GM21381 (cell line): ENCODE measurements at regions not wholly inside any gene's neighbourhood (a gene's known extent, or its start where the extent isn't known, plus 50 kb on each side); places are given as distances from the start of the nearest gene placed in this dataset.
A peak's percentile ranks its signal among the peaks of the same experiment; 100 is the strongest.

Source experiments
- ATAC-seq: cut with Tn5 transposase; IDR thresholded peaks from one replicate; pipeline ENCODE4 v1.9.1; 2021; ENCODE audit warnings: mild to moderate bottlenecking, moderate library complexity; ENCODE audit not compliant: unreplicated experiment

DNA sequence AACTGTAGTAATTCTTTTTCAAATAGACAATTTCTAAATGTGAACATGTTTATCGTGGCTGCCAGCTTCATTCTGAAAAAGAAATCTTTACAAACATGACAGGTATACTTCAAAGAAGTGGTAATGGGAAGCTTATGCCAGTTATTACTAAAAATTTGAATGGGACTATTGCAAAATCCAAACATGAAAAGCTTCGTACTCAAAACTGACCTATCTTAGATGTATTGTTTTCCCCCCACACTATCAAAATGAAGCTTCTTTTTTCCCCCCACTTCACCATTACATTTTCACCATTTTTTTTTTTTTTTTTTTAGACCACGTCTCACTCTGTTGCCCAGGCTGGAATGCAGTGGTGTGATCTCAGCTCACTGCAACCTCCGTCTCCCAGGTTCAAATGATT, 50.4 kb upstream of the SERTAD2 start:
- no peak for ATAC-seq

DNA sequence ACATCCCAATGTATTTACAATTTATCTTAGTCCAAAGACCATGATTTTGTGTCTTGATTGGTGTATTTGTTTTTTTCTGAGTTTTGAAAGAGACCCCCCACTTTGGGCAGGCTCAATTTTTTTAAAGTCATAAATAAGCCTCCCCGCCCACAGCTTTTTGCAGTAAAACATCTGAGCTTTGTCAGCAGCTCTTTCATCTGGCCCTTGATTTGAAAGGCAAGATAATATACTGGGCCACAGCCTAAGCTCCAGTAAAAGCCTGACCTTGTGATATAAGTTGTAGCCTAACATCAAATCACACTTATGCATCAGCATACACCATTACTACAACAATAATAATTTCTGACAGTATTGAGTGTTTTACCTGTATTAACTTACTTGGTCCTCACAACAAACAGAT, 51.3 kb upstream of the SERTAD2 start:
- no peak for ATAC-seq

DNA sequence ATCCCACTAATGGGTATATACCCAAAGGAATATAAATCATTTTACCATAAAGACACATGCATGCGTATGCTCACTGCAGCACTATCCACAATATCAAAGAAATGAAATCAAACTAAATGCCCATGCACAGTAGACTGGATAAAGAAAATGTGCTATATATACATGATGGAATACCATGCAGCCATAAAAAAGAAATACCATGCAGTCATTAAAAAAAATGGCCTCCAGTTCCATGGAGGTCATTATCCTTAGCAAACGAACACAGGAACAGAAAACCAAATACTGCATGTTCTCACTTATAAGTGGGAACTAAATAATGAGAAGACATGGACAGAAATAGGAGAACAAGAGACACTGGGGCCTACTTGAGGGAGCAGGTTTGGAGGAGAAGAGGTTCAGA, 53.6 kb upstream of the SERTAD2 start:
- ATAC-seq, result no peak

- ATAC-seq, result no peak
Measured at GRCh38 chr2:64708829-64709228, 55.1 kb upstream of the SERTAD2 start.

DNA sequence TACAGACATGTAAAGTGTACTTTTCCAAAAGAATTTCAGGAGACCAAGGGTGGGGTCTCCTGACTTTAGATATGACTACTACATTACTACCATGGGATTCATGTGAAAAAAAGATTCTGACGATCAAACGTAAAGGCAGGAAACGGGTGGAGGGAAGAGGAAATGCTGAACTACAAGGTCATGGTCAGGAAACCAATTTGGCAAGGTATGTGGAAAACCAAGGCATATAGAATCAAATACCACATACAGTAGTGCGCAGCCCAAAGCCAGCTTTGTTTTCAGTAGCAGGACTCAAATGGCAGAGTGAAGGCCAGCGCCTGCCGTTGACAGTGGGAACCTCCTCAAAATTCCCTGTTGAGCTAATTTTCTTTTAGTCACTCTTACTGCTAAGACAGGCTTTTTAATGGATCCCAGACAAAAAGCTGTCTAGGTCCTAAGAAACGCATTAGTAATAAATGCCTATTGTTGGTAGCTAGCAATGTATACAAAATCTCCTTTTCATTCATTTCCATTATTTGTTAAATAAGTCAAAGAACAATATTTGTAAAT, 57.6 kb upstream of the SERTAD2 start:
- no peak for ATAC-seq

- no peak for ATAC-seq
Measured at GRCh38 chr2:64713686-64714085, 60.0 kb upstream of the SERTAD2 start.

- ATAC-seq, result no peak
Measured at GRCh38 chr2:64716569-64716968, 62.9 kb upstream of the SERTAD2 start.

GRCh38 chr2:64718250-64718885, 64.7 kb upstream of the SERTAD2 start:
- ATAC-seq, result no peak

DNA sequence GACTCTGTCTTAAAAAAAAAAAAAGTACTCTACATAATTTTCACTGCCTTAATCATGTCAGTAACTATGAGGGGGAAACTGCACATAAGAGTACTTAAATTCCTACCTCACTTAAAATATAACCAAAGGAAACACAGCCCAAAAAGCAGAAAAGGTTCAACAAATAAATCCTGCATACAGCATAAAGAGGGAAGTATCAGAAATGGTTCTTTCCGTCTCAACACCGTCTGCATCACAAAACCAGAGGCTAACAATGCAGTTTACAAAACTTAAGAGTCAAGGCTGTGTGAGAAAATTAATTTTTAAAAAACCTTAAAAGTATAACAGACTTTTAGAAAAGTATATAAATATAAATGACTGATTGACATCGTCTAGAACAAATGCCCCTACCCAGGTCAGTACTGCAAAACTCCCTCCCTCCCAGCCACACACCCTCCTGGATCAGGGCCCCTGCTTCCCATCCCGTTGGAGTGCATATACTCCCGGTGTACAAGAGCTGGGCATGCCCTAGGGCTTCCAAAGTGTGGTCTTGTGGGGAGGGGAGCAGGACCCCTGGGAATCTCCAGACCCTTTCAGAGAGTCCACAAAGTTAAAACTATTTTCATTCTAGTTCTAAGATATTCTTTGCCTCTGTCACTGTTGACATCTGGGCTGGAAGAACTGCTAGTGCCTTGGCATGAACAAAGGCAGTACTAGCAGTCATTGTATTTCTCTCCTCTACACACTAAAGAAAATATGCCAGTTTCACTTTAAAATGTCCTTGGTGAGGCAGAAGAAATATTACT, 67.0 kb upstream of the SERTAD2 start:
- no peak for ATAC-seq

DNA sequence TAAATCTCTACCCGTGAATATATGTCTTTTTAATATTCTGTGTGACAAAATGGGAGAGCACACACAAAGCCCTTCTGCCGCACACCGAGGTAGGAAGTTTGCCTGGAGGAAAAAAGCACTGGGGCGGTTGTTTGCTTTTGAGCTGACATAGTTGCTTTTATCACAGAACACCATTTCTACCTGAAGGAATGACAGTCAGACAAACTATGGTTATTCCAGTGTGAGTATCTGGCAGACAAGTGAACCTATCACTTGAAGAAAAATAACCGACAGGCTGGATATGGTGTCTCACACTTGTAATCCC, 67.6 kb upstream of the SERTAD2 start:
- ATAC-seq, result no peak

DNA sequence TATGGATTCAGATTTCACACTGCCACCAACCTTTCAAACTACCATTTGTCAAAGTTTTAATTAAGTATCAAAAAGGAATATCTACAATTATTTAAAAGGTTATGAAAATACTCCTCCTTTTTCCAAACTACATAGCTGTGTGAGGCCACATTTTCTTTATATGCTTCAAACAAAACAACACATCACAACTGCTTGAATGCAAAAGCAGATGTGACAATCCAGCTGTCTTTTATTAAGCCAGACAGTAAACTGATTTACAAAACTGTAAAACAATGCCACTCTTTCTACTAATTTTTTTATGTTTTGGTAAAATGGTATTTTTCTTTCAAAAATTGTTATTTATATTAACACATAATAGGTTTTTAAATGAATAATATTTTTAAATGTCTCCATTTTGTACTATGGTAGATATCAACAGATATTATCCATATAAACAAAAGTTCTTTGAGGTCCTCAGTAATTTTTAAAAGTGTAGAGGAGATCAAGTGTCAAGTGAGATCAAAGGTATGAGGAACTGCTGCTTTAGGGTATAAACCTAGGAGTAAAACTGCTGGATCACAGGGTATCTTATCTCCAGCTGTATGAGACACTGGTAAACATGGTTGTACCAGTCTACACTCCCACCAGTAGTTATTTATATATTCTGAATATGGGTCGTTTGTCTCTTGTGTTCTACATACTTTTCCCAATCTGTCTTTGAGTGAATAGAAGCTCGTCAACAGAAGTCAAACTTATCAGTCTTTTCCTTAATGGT, 68.8 kb upstream of the SERTAD2 start:
- ATAC-seq, result no peak

DNA sequence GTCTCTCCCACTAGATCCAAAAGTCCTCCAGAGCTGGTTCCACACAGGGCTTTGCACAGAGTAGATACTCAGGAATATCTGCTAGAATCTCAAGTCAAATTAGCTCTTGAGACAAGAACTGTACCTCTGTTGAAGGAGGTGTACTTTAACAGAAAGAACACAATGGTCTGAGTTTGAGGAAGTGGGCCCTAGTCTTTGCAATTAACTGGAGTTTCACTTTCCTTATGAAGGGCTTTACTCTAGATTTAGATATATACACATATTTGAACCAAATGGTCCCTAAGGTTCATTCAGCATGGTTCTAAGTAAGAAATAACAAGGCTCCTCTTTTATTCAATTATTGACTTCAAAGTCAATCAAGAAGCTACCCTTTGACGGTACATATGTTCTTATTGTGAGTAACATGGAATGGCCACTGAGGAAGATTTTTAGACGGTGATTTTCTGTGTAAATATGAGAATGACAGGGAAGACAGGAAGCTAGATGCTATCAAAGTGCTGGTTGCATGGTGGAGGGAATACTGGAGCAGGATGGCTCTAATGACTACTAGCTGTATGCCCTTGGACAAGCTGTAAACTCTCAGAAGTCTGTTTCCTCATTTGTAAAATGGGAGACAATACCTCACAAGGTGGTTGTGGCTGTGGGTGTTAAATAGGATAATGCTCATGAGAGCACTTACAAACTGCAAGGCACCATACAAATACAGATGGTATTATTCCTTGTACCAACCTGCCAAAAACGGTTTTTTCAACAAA, 73.5 kb upstream of the SERTAD2 start:
- peak; percentile 86 for ATAC-seq

GRCh38 chr2:64727843-64728463, 74.2 kb upstream of the SERTAD2 start:
- no peak for ATAC-seq

- no peak for ATAC-seq
Measured at GRCh38 chr2:64730551-64731262, 77.0 kb upstream of the SERTAD2 start.

- no peak for ATAC-seq
Measured at GRCh38 chr2:64731263-64731643, 77.5 kb upstream of the SERTAD2 start.

DNA sequence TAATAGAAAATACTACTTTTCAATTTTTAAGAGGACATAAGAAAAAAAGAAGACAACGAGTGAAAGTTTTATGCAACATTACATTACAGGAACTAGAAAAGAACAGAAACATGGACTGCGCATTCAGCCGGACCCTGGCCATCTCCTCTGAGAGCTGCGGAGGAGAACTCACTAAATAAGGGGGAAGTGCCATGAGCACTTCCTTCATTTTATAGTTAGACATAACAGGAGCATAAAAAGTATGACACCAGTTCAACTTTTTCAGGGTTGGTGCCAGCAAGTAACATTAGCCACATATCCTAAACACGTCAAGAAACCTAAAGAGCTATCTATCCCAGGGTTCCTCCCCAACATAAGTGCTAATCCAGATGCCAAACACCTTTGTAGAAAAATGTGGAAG, 78.0 kb upstream of the SERTAD2 start:
- no peak for ATAC-seq

- ATAC-seq, result no peak
Measured at GRCh38 chr2:64732146-64732545, 78.4 kb upstream of the SERTAD2 start.

- no peak for ATAC-seq
Measured at GRCh38 chr2:64735504-64735903, 81.8 kb upstream of the SERTAD2 start.

DNA sequence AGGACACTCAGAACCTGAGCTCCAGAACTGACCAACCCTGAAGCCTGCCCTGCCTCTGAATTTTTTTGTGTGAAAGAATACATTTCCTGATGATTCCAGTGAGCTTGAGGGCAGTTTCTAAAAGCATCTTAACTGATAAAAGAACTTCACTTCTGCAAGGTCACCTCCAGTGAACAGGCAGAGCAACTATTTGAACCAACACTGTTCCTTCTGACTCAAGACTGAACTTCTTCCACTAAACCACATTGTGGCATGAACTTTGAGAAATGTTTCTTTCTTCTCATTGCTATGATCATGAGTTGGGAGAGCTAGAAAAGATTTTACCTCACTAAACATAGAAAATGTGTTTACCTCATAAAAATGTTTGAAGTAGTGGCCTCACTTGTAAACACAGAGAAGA, 83.8 kb upstream of the SERTAD2 start:
- no peak for ATAC-seq

DNA sequence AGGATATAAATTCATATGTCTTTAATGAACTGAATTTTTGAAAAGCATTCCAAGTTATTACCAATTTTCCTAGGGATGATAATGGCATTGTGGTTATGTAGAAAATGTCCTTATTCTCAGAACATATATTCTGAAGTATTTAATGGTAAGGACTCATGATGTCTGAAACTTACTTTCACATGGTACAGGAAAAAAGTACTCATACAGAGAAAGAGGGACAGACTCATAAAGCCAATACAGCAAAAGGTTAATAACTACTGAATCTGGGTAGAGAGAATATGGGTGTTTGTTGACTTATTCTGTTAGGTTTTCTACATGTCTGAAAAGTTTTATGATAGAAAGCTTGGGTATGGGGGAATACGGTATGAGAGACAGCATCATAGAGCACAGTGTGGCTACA, 84.3 kb upstream of the SERTAD2 start:
- ATAC-seq, result peak; percentile 56
